Eye (tissue), 1 donor: ENCODE measurements at regions not wholly inside any gene's neighbourhood (a gene's known extent, or its start where the extent isn't known, plus 50 kb on each side); places are given as distances from the start of the nearest gene placed in this dataset.
A peak's percentile ranks its signal among the peaks of the same experiment; 100 is the strongest.

Experiments
- DNase-seq: peaks from one replicate; pipeline ENCODE4 v3.0.0-alpha.2; 2015

GRCh38 chr9:19732441-19732951 lies 56.3 kb downstream of the SLC24A2 start:
- DNase-seq: no peak

- no peak for DNase-seq
These were observed 60.7 kb downstream of the SLC24A2 start for GRCh38 chr9:19728101-19728500.

DNA sequence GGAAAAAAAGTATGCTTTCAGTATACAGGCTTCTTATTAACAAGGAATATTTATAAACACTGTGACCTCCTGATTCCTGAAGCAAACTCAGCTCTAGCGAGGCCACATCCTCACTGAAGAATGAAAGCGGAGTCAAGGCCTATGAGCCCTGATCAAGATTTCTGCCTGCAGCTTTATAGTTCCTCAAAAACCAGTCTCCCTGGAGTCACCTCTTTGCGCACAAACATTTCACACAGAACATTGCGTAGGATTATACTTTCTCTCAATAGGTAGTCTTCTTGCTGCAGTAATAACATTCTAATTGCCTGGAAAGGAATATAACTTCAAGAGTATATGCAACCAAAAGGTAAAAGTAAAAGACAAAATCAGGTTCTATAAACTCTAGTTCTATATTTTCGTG lies 62.9 kb downstream of the SLC24A2 start:
- DNase-seq: no peak

GRCh38 chr9:19720377-19720776 lies 68.5 kb downstream of the SLC24A2 start:
- peak; percentile 79 for DNase-seq

GRCh38 chr9:19703702-19704101 lies 85.1 kb downstream of the SLC24A2 start:
- no peak for DNase-seq

GRCh38 chr9:19701991-19702390 lies 86.8 kb downstream of the SLC24A2 start:
- no peak for DNase-seq

DNA sequence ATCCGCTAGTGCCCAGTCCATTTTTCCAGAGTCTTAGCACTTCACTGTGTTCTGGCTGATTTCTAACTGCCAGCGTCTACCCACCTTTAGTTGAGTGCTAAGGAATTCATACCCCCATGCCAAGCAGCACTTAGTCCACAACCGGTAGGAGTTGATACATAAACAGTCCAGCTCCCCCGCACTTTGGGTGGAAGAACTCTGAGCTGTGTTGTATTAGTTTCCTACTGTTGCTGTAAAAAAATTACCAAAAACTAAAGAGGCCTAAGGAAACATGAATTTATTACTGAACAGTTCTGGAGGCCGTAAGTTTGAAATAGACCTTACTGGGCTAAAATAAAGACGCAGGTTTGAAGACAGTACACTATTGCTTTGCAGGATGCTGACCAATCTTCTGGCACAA lies 87.6 kb downstream of the SLC24A2 start:
- no peak for DNase-seq

DNA sequence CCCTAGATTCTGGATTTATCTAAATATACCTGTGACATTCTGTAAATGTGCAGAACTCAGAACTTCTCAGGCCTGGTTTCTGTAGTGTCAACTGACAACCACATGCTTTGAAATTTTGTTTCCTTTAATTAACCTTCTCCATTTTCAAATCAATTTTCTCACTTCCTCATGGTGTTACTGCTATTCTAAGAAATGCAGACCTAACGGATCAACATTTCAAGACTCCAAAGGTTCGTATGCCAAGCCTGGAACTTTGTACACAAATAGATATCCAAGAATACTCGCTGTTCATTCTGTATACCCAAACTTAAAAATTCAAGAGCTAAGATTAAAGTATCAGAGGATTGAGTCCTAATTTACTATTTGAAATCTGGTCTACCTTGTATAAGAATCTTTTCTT lies 88.1 kb downstream of the SLC24A2 start:
- DNase-seq: no peak

DNA sequence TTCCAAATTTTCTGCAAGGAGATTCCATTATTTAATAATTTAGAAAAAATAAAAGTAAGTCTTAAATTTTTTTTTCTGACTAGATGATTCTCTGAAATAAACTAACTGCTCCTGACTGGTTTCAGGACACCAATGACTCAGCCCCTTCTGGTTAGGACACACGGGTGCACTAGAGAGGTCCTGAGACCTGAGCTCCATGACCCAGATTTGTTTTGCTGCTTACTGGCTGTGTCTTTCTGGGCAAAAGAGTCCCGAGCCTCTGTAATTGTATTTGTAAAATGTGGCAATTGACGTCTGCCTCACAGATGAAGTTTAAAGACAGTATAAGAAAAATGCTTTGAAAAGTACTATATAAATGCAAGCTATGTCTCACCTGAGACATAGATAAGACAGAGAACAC lies 89.1 kb downstream of the SLC24A2 start:
- DNase-seq: no peak

- no peak for DNase-seq
These were observed 89.9 kb downstream of the SLC24A2 start for GRCh38 chr9:19698960-19699359.

GRCh38 chr9:19694601-19695000 lies 94.2 kb downstream of the SLC24A2 start:
- no peak for DNase-seq

GRCh38 chr9:19690128-19690527 lies 98.7 kb downstream of the SLC24A2 start:
- no peak for DNase-seq

DNA sequence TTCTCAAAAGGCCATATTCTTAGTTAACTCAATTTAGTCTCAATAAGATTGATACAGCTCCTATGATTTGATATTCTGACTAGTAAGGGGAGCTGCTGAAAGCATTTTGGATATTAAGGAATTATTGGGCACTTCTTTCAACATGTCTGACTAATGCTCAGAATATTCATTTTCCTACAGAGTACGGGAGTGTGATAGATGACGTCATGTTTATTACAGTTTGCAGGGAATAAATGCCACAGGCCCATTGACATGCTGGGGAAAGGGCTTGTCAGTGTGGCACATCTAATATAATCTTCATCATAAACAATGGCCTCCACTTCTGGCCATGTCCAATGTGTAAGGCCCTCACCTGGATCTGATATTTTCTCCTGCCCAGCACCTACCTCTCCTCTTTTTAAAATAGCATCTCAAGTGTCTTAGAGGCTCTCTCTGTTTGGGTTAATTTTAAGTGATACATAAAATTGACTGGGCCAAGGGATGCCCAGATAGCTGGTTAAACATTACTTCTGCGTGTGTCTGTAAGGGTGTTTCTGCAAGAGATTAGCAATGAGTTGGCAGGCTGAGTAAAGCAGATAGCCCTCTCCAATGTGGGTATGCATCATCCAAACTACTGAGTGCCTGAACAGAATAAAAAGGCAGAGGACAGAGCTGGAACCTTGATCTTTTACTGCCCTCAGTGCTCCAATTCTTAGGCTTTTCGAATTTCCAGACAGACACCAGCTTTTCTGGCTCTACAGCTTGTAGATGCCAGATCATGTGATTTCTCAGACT lies 99.3 kb downstream of the SLC24A2 start:
- no peak for DNase-seq

DNA sequence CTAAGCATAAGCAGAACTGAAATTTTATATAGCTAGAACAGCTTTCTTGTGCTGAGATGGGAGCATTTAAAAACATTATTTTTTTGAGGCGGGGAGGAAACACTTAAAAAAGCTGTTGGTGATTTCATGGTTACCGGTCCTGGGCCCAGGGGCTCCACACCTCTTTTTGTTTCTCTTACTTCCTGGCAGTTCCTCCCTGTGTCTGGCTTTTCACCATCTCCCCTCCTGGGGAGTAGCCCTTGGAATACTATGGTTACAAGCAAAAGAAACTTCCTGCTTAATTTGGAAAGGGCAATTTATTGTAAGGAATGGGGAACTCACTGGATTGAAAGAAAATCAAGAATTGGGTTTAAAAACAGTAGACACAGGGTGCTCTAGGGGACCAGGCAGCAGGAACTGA lies 105.1 kb downstream of the SLC24A2 start:
- DNase-seq: no peak

DNA sequence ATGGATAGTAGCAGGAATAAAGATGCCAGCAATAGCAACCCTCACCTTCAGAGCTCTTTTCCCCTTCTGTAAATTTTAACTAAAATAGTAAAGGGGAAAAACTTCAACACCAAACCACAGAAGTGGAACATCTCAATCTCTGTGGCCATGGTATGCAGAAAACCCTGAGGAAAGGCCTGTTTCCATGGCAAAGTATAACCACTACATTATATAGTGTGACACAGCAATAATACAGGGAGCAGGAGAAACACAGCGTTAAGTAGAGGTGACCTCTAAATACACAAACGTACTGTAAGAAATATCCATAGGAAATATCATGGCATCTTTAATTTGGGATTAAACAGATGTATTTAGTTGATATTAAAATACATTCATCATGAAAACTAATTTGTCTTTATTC lies 106.4 kb downstream of the SLC24A2 start:
- no peak for DNase-seq

DNA sequence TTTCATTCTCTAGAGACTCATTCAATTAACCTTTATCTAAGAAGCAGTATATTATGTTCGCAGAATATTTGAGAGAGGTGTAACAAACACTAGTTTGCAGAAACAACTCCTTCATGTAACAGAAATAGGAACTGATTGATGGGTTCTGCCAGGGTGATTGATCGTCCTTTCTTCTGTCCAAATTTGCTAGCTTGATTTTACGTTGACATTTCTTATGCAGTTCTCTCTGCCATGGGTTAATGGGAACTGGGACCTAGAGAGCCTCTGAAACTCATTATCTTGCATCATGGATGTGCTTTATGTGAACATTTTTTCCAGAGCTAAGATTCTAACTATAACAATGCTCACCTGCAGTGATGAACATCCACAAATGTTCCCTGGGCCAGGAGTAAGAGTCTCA lies 107.0 kb downstream of the SLC24A2 start:
- DNase-seq: no peak

GRCh38 chr9:19677924-19678323 lies 110.9 kb downstream of the SLC24A2 start:
- DNase-seq: no peak

DNA sequence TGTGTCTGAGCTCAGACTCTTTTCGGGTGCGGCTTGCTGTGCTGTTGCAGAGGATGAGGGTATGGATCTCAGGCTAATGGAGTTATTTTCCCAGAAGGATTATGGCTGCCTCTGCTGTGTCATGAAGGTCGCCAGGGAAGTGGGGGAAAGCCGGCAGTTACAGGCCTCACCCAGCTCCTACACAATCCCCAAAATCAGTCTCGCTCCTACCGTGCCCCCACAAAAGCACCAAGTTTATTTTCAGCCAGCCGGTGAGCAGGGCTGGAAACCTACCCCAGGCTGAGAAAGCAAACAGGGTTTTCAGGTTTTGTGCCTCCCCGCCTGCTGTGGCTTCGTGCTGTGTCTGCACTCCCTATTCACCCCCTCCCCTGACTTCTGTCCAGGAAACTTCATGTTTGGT lies 113.3 kb downstream of the SLC24A2 start:
- DNase-seq: no peak

GRCh38 chr9:19666575-19666974 lies 122.3 kb downstream of the SLC24A2 start:
- no peak for DNase-seq

DNA sequence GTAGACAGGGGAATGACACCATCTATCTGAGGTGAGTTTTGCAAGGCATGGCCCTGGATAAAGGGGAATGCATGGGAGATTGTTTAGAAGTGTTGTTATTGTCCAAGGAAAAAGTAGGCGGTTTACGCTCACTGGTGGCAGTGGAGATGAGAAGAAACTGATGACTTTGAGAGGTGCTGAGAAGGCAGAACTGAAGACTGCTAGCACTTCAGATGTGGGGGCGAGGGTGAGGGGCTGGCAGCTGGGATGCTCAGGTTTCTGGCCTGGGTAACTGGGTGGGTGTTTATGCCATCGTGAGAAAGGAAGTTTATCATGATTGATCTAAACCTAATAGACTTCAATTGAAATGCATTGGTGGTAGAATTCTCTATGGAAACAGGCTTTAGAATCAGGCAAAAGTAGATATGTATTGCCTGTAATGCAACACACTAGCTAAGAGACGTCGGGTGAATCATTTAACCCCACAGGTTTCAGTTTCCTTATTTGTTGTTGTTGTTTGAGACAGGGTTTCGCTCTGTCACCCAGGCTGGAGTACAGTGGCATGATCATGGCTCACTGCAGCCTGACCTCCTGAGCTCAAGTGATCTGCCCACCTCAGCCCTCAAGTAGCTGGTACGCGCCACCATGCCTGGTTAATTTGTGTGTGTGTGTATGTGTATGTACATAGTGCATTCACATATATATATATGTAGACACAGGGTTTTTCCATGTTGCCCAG lies 123.5 kb downstream of the SLC24A2 start:
- DNase-seq: no peak

DNA sequence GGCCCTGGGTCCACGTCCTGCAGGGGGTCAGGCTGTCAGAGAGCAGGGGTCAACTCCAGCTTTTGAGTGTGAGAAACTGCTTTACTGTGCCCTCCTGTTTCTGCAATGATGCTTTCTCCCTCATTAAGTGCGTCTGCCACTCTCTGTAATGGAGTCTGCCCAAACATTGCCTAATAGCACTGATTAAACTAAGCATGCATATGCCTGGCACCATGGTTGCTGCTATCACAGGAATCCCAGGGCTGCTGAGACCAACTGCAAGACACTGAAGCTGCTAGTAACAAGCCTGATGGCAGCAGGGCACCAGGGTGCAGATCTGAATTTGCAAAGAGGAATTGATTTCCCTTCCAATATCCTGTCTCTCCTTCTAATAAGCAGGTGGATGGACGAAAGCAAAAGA lies 125.3 kb downstream of the SLC24A2 start:
- peak; percentile 30 for DNase-seq

DNA sequence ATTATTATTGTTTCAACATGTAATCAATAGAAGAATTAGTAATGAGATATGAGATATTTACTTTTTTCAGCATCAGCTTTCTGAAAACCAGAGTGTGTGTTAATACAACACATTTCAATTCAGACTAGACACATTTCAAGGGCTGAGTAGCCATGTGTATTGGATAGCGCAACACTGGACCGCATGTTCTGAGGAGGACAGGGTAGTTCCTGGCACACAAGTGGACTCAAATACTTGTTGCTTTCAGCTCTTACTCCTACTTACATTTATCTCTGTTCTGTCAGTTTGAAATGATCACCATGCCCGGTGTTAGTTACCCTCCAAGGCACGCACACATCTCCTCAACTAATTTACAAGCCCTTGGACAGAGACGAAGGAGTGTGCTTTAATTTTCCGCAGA lies 126.6 kb downstream of the SLC24A2 start:
- DNase-seq: no peak

- no peak for DNase-seq
These were observed 128.8 kb downstream of the SLC24A2 start for GRCh38 chr9:19660019-19660418.

DNA sequence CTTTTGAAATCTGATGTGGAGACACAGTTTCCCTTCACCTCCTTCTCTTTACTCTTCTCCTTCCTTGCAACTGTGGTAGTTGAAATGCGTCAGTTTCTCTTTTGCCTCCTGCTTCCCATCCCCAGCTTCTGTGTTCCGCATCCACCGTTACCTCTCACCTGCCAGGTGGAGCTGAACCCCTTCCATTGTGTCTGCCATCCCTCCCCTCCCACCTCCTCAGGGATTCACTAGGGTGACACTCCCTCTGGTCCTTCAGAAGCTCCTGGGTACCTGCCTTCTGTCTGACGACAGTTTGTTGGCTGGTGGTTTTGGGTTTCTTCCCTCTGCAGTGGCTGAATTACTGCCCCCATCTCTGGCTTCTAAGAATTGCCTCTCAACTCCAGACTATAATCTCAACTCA lies 132.1 kb downstream of the SLC24A2 start:
- no peak for DNase-seq
